GM12878 (cell line): ENCODE measurements at regions not wholly inside any gene's neighbourhood (a gene's known extent, or its start where the extent isn't known, plus 50 kb on each side); places are given as distances from the start of the nearest gene placed in this dataset.

ENCODE experiments used
- ATAC-seq: fragments of 200-7000 bp; cut with Tn5 transposase; 3 replicates; pipeline ENCODE4 v1.9.1; 2020; ENCODE audit warnings: mild to moderate bottlenecking, moderate library complexity
- BruUV-seq: library from RNA; stranded (reverse); fragments of 400-500 nt; replicated peaks from 2 replicates; lab custom pipeline; 2021; lab: Mats Ljungman, UMichigan
- CTCF ChIA-PET: fragments of 300-600 bp; sonication (Branson Sonifier 250); formaldehyde crosslinking; extraction: SDS; loops from one replicate; lab custom pipeline; 2021; ENCODE audit warnings: inconsistent platforms; lab: Yijun Ruan, JAX
- POLR2A ChIA-PET: fragments of 350-600 bp; formaldehyde crosslinking; extraction: SDS; loops from one replicate; lab custom pipeline; 2021; ENCODE audit warnings: inconsistent platforms; lab: Charles Lee
- RAD21 ChIA-PET: fragments of 300-600 bp; sonication (Branson Sonifier 250); formaldehyde crosslinking; loops from one replicate; lab custom pipeline; 2023; ENCODE audit warnings: antibody characterized with exemption; ENCODE audit not compliant: unreplicated experiment; lab: Charles Lee
- SMC1A ChIA-PET: fragments of 300-600 bp; sonication (Branson Sonifier 250); formaldehyde crosslinking; loops from one replicate; lab custom pipeline; 2023; ENCODE audit not compliant: unreplicated experiment, uncharacterized antibody; lab: Charles Lee
- DNase-seq: peaks from one replicate; pipeline ENCODE4 v3.0.0-alpha.2; 2011; ENCODE audit warnings: low read depth, low spot score
- FAIRE-seq: peaks from 3 replicates; lab custom pipeline; 2011; peaks lifted over from hg19 to GRCh38; lab: Jason Lieb, UNC
- H2AFZ ChIP-seq: 2 replicates; pipeline ENCODE4 v1.6.0; 2011; ENCODE audit warnings: low read depth, low read length, control low read depth; ENCODE audit not compliant: control insufficient read depth
- H3K27ac ChIP-seq: 2 replicates; pipeline ENCODE4 v1.5.1; 2011; ENCODE audit warnings: control low read depth; ENCODE audit not compliant: control insufficient read depth, insufficient read depth
- H3K27me3 ChIP-seq, 2 experiments: replicated peaks in 1 of 2; 2 replicates each; pipeline versions ENCODE4 v1.6.0 to v1.6.1; 2011; ENCODE audit warnings: low read length in 1 of 2; ENCODE audit not compliant: control insufficient read depth in 2 of 2, insufficient read depth in 2 of 2
- H3K36me3 ChIP-seq, 2 experiments: 2 replicates each; pipeline ENCODE4 v1.5.1; 2011; ENCODE audit warnings: low read length in 1 of 2; ENCODE audit not compliant: control insufficient read depth in 2 of 2, insufficient read depth in 2 of 2
- H3K4me1 ChIP-seq: 2 replicates; pipeline ENCODE4 v1.6.1; 2011; ENCODE audit warnings: mild to moderate bottlenecking, low read length, moderate library complexity, mixed read lengths; ENCODE audit not compliant: control insufficient read depth, insufficient read depth
- H3K4me2 ChIP-seq: 2 replicates; pipeline ENCODE4 v1.6.0; 2011; ENCODE audit warnings: control low read depth; ENCODE audit not compliant: control insufficient read depth, insufficient read depth
- H3K4me3 ChIP-seq: fragments of 200-600 bp; sonication (generic); 2 replicates; pipeline ENCODE4 v1.5.1; 2016
- H3K79me2 ChIP-seq: 2 replicates; pipeline ENCODE4 v1.6.0; 2011; ENCODE audit warnings: low read length; ENCODE audit not compliant: control insufficient read depth, insufficient read depth
- H3K9ac ChIP-seq: 2 replicates; pipeline ENCODE4 v1.8.0; 2011; ENCODE audit warnings: low read length, control low read depth, mixed read lengths; ENCODE audit not compliant: control insufficient read depth, insufficient read depth
- H3K9me3 ChIP-seq: replicated peaks from 3 replicates; pipeline ENCODE4 v1.5.1; 2011; ENCODE audit warnings: mild to moderate bottlenecking, low read length; ENCODE audit not compliant: control insufficient read depth, insufficient read depth
- H4K20me1 ChIP-seq: 2 replicates; pipeline ENCODE4 v1.6.0; 2011; ENCODE audit not compliant: control insufficient read depth, insufficient read depth
- BMI1 ChIP-seq: fragments of 450-650 bp; IDR thresholded peaks from 2 replicates; pipeline ENCODE4 v1.6.1; 2016; ENCODE audit warnings: mild to moderate bottlenecking, moderate library complexity, borderline replicate concordance
- CBX3 ChIP-seq: fragments of 200-600 bp; sonication (generic); IDR thresholded peaks from 2 replicates; pipeline ENCODE4 v1.6.1; 2016; ENCODE audit warnings: low read depth, borderline replicate concordance
- EZH2 ChIP-seq: IDR thresholded peaks from 2 replicates; pipeline ENCODE4 v1.6.1; 2012; ENCODE audit warnings: low read depth, mild to moderate bottlenecking, control low read depth, inconsistent platforms, low read length, borderline replicate concordance; ENCODE audit not compliant: control insufficient read depth
- FOXK2 ChIP-seq: fragments of 450-650 bp; IDR thresholded peaks from 2 replicates; pipeline ENCODE4 v1.6.1; 2017; ENCODE audit warnings: mild to moderate bottlenecking, moderate library complexity
- JUNB ChIP-seq: IDR thresholded peaks from 2 replicates; pipeline ENCODE4 v1.6.1; 2016; ENCODE audit warnings: antibody characterized with exemption, mild to moderate bottlenecking
- NR2C1 ChIP-seq: fragments of 450-650 bp; IDR thresholded peaks from 2 replicates; pipeline ENCODE4 v1.6.1; 2017; ENCODE audit warnings: antibody characterized with exemption, mild to moderate bottlenecking, moderate library complexity
- POLR2AphosphoS5 ChIP-seq: IDR thresholded peaks from 2 replicates; pipeline ENCODE4 v1.6.1; 2011; ENCODE audit warnings: mild to moderate bottlenecking, low read length, inconsistent platforms
- RELA ChIP-seq: fragments of 450-650 bp; IDR thresholded peaks from 2 replicates; pipeline ENCODE4 v1.8.0; 2014; ENCODE audit warnings: borderline replicate concordance; ENCODE audit not compliant: partially characterized antibody
- SIX5 ChIP-seq: IDR thresholded peaks from 2 replicates; pipeline ENCODE4 v1.6.1; 2011; ENCODE audit warnings: mild to moderate bottlenecking, low read depth, low read length, moderate library complexity; ENCODE audit not compliant: severe bottlenecking
- SUPT20H ChIP-seq: IDR thresholded peaks from 2 replicates; pipeline ENCODE4 v1.6.1; 2011; ENCODE audit warnings: low read depth, mild to moderate bottlenecking, low read length, moderate library complexity, borderline replicate concordance; ENCODE audit not compliant: control insufficient read depth
- SUZ12 ChIP-seq: fragments of 200-600 bp; sonication (generic); IDR thresholded peaks from one replicate; pipeline ENCODE4 v1.6.1; 2018; ENCODE audit warnings: antibody characterized with exemption, mild to moderate bottlenecking; ENCODE audit not compliant: unreplicated experiment
- TARDBP ChIP-seq: IDR thresholded peaks from 2 replicates; pipeline ENCODE4 v1.6.1; 2016; ENCODE audit warnings: borderline replicate concordance
- ZSCAN29 ChIP-seq: fragments of 450-650 bp; IDR thresholded peaks from 2 replicates; pipeline ENCODE4 v1.6.1; 2017; ENCODE audit warnings: mild to moderate bottlenecking, moderate library complexity
- WGBS: methylation state at CpG from one replicate; pipeline ENCODE4 v1.1.6; 2016; ENCODE audit warnings: low lambda C conversion rate; ENCODE audit not compliant: insufficient replicate concordance, insufficient coverage; ENCODE audit errors: missing lambda C conversion rate; 5-methylcytosine and 5-hydroxymethylcytosine counted together
- in situ Hi-C: fragments of 300-500 bp; cut with MboI; formaldehyde crosslinking; loops from 9 replicates; pipeline ENCODE4 v1.14.3; 2018; ENCODE audit warnings: mixed read lengths
- intact Hi-C: fragments of 100-400 bp; cut with micrococcal nuclease; formaldehyde crosslinking; loops from one replicate; pipeline ENCODE4 v1.14.2; 2022; ENCODE audit not compliant: unreplicated experiment
- TF ChIP-seq, protein P1 (sequence below): fragments of 450-650 bp; formaldehyde crosslinking; IDR thresholded peaks from 2 replicates; pipeline ENCODE4 v1.4.0; 2020; ENCODE audit warnings: mild to moderate bottlenecking, moderate library complexity
- TF ChIP-seq, protein P2 (sequence below): fragments of 450-650 bp; IDR thresholded peaks from 2 replicates; pipeline ENCODE4 v1.6.1; 2018; ENCODE audit warnings: borderline replicate concordance, mild to moderate bottlenecking; ENCODE audit not compliant: partially characterized antibody
- TF ChIP-seq, protein P3 (sequence below): fragments of 450-650 bp; conservative IDR thresholded peaks from 2 replicates; pipeline ENCODE4 v1.6.1; 2017; ENCODE audit warnings: mild to moderate bottlenecking, moderate library complexity

DNA sequence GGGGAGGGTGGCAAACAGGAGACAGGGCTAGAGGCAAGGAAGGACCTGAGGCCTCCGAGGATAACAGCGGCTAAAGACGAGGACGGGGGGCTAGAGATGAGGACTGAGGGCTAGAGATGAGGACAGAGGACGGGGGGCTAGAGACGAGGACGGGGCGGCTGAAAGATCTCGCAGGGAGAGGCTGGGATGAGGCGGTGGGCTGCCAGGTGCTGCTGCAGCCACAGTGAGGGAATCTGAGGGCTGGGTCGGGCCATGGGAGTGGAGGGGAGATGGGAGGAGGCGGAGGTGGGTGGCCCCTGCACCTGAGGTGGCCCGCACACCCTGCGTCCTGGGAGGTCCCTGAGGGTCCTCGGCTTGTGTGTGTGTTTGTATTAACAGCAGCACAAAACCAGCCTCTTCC is 350.2 kb upstream of the SALL3 start:
- no peaks in the 10 kb centered on the region for H3K4me1 ChIP-seq
- FAIRE-seq (no peak), ATAC-seq (no peak), DNase-seq (no peak)
- H3K27ac ChIP-seq: no peak overlapping the region
- 44% methylated on average over 15 of the region's 15 CpGs for WGBS
- no peaks in the 10 kb centered on the region for H3K27me3 ChIP-seq
- H4K20me1 ChIP-seq: no peaks in the 10 kb centered on the region
- ChIA-PET RAD21 (no interaction called here), SMC1A (no interaction called here), POLR2A (no interaction called here), CTCF (no interaction called here)
- H3K36me3 ChIP-seq: no peaks in the 10 kb centered on the region
- H3K9me3 ChIP-seq: peaks cover 2% of the 10 kb centered on the region; the same call in 1 of the 3 replicates
- no peak overlapping the region for H3K4me2 ChIP-seq
- no peak overlapping the region for H2AFZ ChIP-seq
- no TSS peak for BruUV-seq
- H3K4me3 ChIP-seq: no peak overlapping the region
- intact Hi-C loops (no loop called here), in situ Hi-C loops (no loop called here)
- no peak overlapping the region for H3K9ac ChIP-seq
- H3K79me2 ChIP-seq: no peaks in the 10 kb centered on the region
- TF ChIP-seq TARDBP: no peak
- no peak for TF ChIP-seq RELA
- TF ChIP-seq SUZ12: no peak
- no peak for TF ChIP-seq FOXK2
- no peak for TF ChIP-seq JUNB
- TF ChIP-seq ZSCAN29: no peak
- no peak for TF ChIP-seq SIX5
- no peak for TF ChIP-seq CBX3
- TF ChIP-seq SUPT20H: no peak
- TF ChIP-seq, protein P1, sequence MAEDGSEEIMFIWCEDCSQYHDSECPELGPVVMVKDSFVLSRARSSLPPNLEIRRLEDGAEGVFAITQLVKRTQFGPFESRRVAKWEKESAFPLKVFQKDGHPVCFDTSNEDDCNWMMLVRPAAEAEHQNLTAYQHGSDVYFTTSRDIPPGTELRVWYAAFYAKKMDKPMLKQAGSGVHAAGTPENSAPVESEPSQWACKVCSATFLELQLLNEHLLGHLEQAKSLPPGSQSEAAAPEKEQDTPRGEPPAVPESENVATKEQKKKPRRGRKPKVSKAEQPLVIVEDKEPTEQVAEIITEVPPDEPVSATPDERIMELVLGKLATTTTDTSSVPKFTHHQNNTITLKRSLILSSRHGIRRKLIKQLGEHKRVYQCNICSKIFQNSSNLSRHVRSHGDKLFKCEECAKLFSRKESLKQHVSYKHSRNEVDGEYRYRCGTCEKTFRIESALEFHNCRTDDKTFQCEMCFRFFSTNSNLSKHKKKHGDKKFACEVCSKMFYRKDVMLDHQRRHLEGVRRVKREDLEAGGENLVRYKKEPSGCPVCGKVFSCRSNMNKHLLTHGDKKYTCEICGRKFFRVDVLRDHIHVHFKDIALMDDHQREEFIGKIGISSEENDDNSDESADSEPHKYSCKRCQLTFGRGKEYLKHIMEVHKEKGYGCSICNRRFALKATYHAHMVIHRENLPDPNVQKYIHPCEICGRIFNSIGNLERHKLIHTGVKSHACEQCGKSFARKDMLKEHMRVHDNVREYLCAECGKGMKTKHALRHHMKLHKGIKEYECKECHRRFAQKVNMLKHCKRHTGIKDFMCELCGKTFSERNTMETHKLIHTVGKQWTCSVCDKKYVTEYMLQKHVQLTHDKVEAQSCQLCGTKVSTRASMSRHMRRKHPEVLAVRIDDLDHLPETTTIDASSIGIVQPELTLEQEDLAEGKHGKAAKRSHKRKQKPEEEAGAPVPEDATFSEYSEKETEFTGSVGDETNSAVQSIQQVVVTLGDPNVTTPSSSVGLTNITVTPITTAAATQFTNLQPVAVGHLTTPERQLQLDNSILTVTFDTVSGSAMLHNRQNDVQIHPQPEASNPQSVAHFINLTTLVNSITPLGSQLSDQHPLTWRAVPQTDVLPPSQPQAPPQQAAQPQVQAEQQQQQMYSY (CRISPR knock-in tag): no peak
- no peak for TF ChIP-seq POLR2AphosphoS5
- TF ChIP-seq, protein P2, sequence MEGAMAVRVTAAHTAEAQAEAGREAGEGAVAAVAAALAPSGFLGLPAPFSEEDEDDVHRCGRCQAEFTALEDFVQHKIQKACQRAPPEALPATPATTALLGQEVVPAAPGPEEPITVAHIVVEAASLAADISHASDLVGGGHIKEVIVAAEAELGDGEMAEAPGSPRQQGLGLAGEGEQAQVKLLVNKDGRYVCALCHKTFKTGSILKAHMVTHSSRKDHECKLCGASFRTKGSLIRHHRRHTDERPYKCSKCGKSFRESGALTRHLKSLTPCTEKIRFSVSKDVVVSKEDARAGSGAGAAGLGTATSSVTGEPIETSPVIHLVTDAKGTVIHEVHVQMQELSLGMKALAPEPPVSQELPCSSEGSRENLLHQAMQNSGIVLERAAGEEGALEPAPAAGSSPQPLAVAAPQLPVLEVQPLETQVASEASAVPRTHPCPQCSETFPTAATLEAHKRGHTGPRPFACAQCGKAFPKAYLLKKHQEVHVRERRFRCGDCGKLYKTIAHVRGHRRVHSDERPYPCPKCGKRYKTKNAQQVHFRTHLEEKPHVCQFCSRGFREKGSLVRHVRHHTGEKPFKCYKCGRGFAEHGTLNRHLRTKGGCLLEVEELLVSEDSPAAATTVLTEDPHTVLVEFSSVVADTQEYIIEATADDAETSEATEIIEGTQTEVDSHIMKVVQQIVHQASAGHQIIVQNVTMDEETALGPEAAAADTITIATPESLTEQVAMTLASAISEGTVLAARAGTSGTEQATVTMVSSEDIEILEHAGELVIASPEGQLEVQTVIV: no peak
- no peak for TF ChIP-seq BMI1
- TF ChIP-seq, protein P3, sequence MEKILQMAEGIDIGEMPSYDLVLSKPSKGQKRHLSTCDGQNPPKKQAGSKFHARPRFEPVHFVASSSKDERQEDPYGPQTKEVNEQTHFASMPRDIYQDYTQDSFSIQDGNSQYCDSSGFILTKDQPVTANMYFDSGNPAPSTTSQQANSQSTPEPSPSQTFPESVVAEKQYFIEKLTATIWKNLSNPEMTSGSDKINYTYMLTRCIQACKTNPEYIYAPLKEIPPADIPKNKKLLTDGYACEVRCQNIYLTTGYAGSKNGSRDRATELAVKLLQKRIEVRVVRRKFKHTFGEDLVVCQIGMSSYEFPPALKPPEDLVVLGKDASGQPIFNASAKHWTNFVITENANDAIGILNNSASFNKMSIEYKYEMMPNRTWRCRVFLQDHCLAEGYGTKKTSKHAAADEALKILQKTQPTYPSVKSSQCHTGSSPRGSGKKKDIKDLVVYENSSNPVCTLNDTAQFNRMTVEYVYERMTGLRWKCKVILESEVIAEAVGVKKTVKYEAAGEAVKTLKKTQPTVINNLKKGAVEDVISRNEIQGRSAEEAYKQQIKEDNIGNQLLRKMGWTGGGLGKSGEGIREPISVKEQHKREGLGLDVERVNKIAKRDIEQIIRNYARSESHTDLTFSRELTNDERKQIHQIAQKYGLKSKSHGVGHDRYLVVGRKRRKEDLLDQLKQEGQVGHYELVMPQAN: no peak
- no peak for TF ChIP-seq EZH2
- no peak for TF ChIP-seq NR2C1
